IPS DF 6.9 (cell line): ENCODE measurements at regions not wholly inside any gene's neighbourhood (a gene's known extent, or its start where the extent isn't known, plus 50 kb on each side); places are given as distances from the start of the nearest gene placed in this dataset.

Source experiments
- DNase-seq: peaks from one replicate; pipeline ENCODE4 v3.0.0-alpha.2; 2013; ENCODE audit warnings: low read depth, low spot score
- H3K27ac ChIP-seq: one replicate; pipeline ENCODE4 v1.5.1; 2013; ENCODE audit warnings: low read length, control low read depth
- H3K27me3 ChIP-seq: 2 replicates; pipeline ENCODE4 v1.6.1; 2013; ENCODE audit warnings: mild to moderate bottlenecking, low read length; ENCODE audit not compliant: control insufficient read depth, insufficient read depth
- H3K36me3 ChIP-seq: 2 replicates; pipeline ENCODE4 v1.6.1; 2013; ENCODE audit warnings: low read length; ENCODE audit not compliant: control insufficient read depth, insufficient read depth
- H3K4me1 ChIP-seq: 2 replicates; pipeline ENCODE4 v1.6.1; 2013; ENCODE audit warnings: low read length; ENCODE audit not compliant: control insufficient read depth, insufficient read depth
- H3K4me3 ChIP-seq: 2 replicates; pipeline ENCODE4 v1.5.1; 2013; ENCODE audit warnings: mild to moderate bottlenecking, low read length
- H3K9me3 ChIP-seq: 2 replicates; pipeline ENCODE4 v1.6.1; 2013; ENCODE audit warnings: low read length, inconsistent platforms; ENCODE audit not compliant: control insufficient read depth, insufficient read depth
- WGBS: extraction: QIAGEN DNeasy Blood & Tissue Kit; methylation state at CpG from one replicate; pipeline ENCODE4 v1.1.7; 2013; ENCODE audit warnings: mixed read lengths, missing lambda C conversion rate; ENCODE audit not compliant: insufficient read length, insufficient coverage; 5-methylcytosine and 5-hydroxymethylcytosine counted together

- no peak overlapping the region for H3K4me3 ChIP-seq
- no peaks in the 10 kb centered on the region for H3K4me1 ChIP-seq
- DNase-seq, result no peak
- no peak overlapping the region for H3K27ac ChIP-seq
- whole genome bisulfite sequencing, result no CpG with 5 or more reads among the region's 4 CpGs
- no peaks in the 10 kb centered on the region for H3K27me3 ChIP-seq
- no peaks in the 10 kb centered on the region for H3K9me3 ChIP-seq
- H3K36me3 ChIP-seq, result no peaks in the 10 kb centered on the region
These were observed 286.8 kb downstream of the PBX3 start for GRCh38 chr9:126033956-126034355.

GRCh38 chr9:126036881-126037291 lies 289.7 kb downstream of the PBX3 start:
- H3K27ac ChIP-seq, result no peak overlapping the region
- WGBS, result no CpG with 5 or more reads among the region's 19 CpGs
- no peaks in the 10 kb centered on the region for H3K4me1 ChIP-seq
- no peak for DNase-seq
- H3K36me3 ChIP-seq, result no peaks in the 10 kb centered on the region
- H3K27me3 ChIP-seq, result no peaks in the 10 kb centered on the region
- H3K9me3 ChIP-seq, result no peaks in the 10 kb centered on the region
- H3K4me3 ChIP-seq, result no peak overlapping the region

- Histone ChIP-seq H3K9me3 (no peaks in the 10 kb centered on the region), H3K4me1 (no peaks in the 10 kb centered on the region), H3K27me3 (no peaks in the 10 kb centered on the region), H3K36me3 (no peaks in the 10 kb centered on the region), H3K4me3 (no peak overlapping the region), H3K27ac (no peak overlapping the region)
- no peak for DNase-seq
- no CpG with 5 or more reads among the region's 6 CpGs for WGBS
These were observed 287.8 kb upstream of the MVB12B start for GRCh38 chr9:126038790-126039189.

DNA sequence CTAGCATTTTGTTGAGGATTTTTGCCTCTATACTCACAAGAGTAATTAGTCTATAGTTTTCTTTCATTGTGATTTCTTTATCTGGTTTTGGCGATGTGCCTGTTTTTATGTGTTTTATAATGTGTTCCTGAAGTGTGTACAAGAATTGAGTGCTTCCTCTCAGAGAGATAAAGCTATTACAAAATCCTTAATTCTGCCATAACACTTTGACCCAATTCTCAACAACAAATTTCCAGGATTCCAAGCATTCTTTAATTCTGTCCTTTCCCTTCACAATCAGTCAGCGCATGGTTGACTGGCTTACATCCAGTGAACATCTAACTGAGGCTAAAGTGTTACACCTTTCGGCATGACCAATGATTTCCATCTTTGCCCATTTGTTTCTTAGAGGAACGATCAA lies 282.9 kb upstream of the MVB12B start:
- no peaks in the 10 kb centered on the region for H3K27me3 ChIP-seq
- H3K36me3 ChIP-seq, result no peaks in the 10 kb centered on the region
- WGBS, result no CpG with 5 or more reads among the region's 4 CpGs
- H3K9me3 ChIP-seq, result 0 out of 2 replicates have a peak, but pooled peaks cover 2% of the 10 kb centered on the region
- no peak overlapping the region for H3K4me3 ChIP-seq
- DNase-seq, result no peak
- H3K4me1 ChIP-seq, result no peaks in the 10 kb centered on the region
- H3K27ac ChIP-seq, result no peak overlapping the region

- H3K4me1 ChIP-seq, result no peaks in the 10 kb centered on the region
- no peaks in the 10 kb centered on the region for H3K36me3 ChIP-seq
- H3K9me3 ChIP-seq, result 0 out of 2 replicates have a peak, but pooled peaks cover 2% of the 10 kb centered on the region
- no CpG with 5 or more reads among the region's 8 CpGs for WGBS
- DNase-seq, result no peak
- no peak overlapping the region for H3K27ac ChIP-seq
- no peaks in the 10 kb centered on the region for H3K27me3 ChIP-seq
- H3K4me3 ChIP-seq, result no peak overlapping the region
These were observed 277.5 kb upstream of the MVB12B start for GRCh38 chr9:126049088-126049487.

- Histone ChIP-seq H3K4me1 (no peaks in the 10 kb centered on the region), H3K9me3 (0 out of 2 replicates have a peak, but pooled peaks cover 2% of the 10 kb centered on the region), H3K27me3 (no peaks in the 10 kb centered on the region), H3K4me3 (no peak overlapping the region), H3K27ac (no peak overlapping the region), H3K36me3 (no peaks in the 10 kb centered on the region)
- no CpG with 5 or more reads among the region's 26 CpGs for WGBS
- no peak for DNase-seq
These were observed 276.6 kb upstream of the MVB12B start for GRCh38 chr9:126049896-126050604.

DNA sequence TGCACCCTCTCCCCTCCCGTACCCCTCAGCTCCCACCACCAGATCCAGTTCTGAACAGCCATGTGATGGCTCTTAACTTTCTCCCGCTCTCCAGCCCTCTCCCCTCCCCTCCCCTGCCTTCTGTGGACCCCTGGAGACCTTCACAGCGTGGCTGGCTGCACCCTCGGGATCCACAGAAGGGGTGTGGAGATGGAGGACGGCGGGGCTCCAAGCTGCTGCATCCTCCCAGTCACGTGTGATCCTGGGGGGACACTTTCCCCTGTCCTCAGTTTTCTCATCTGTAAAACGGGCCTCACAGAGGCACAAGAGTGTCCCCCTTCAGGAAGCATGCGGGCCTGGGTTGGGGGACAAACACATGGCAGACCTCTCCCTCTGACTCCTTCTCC lies 276.0 kb upstream of the MVB12B start:
- H3K27me3 ChIP-seq, result no peaks in the 10 kb centered on the region
- no CpG with 5 or more reads among the region's 9 CpGs for WGBS

DNA sequence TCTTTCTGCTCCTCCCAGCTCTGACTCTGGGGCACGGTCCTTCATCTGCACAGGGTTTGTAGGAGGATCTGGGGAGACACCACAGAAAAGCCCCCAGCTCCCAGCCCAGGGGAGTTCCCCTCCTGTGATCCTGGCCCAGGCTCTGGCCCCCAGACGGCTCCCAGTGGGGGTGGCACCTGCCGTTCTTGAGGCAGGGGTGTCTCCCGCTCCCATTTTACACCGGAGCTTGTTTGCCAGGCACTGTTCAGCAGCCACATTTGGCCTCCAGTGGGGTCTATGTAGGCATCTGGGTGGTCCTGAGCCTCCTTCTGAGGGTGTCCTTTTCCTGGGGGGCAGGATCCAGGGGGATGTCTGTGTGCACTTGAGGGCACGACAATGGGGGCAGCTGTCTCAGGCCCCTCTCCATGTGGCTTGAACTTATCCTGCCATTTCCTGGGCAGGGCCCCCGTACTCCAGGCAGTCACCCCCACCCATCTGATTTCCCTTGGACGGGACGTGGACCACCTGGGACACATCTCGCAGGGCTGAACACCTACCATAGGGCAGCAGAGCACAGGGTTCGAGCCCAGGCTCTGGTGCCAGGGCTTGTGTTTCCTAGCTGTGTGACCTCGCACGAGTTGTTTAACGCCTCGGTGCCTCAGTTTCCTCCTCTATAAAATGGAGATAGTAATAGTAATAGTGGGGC lies 275.0 kb upstream of the MVB12B start:
- Histone ChIP-seq H3K27ac (no peak overlapping the region), H3K4me3 (no peak overlapping the region), H3K27me3 (no peaks in the 10 kb centered on the region), H3K4me1 (no peaks in the 10 kb centered on the region), H3K9me3 (no peaks in the 10 kb centered on the region), H3K36me3 (no peaks in the 10 kb centered on the region)
- no CpG with 5 or more reads among the region's 15 CpGs for WGBS
- DNase-seq, result no peak

More for the DNA sequence above, 276.0 kb upstream of the MVB12B start:
- 0 out of 2 replicates have a peak, but pooled peaks cover 2% of the 10 kb centered on the region for H3K9me3 ChIP-seq
- no peaks in the 10 kb centered on the region for H3K4me1 ChIP-seq
- no peak overlapping the region for H3K27ac ChIP-seq
- no peaks in the 10 kb centered on the region for H3K36me3 ChIP-seq
- DNase-seq, result no peak
- no peak overlapping the region for H3K4me3 ChIP-seq

GRCh38 chr9:126052791-126053190 lies 273.8 kb upstream of the MVB12B start:
- no peaks in the 10 kb centered on the region for H3K36me3 ChIP-seq
- H3K9me3 ChIP-seq, result no peaks in the 10 kb centered on the region
- H3K4me1 ChIP-seq, result no peaks in the 10 kb centered on the region
- no CpG with 5 or more reads among the region's 6 CpGs for WGBS
- no peak overlapping the region for H3K4me3 ChIP-seq
- H3K27ac ChIP-seq, result no peak overlapping the region
- no peak for DNase-seq
- no peaks in the 10 kb centered on the region for H3K27me3 ChIP-seq

DNA sequence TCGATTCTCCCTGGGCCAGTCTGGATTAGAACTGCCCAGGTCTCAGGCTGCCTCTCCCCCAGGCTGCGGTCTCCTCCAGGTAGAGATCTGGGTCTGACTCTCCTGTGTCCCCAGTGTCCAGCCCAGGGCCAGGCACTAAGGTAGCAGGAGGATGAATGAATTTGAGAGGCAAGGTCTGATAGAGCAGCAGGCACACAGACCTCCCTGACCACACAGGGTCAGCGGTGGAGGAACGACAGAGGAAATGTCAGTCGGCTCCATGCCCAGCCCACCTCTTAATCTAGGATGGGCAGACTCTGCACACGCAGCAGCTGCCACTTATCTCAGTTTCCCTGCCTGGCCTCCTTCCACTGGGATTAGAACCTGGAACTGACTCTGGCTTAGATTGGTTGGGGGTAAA lies 272.7 kb upstream of the MVB12B start:
- DNase-seq, result no peak
- Histone ChIP-seq H3K27me3 (no peaks in the 10 kb centered on the region), H3K36me3 (no peaks in the 10 kb centered on the region), H3K4me3 (no peak overlapping the region), H3K9me3 (no peaks in the 10 kb centered on the region), H3K27ac (no peak overlapping the region), H3K4me1 (no peaks in the 10 kb centered on the region)
- no CpG with 5 or more reads among the region's 6 CpGs for WGBS
